Nephron progenitor cell (in vitro differentiated cells): ENCODE measurements at regions not wholly inside any gene's neighbourhood (a gene's known extent, or its start where the extent isn't known, plus 50 kb on each side); places are given as distances from the start of the nearest gene placed in this dataset.

Experiments used
- DNase-seq: peaks from one replicate; pipeline ENCODE4 v3.0.0; 2021
- H3K27ac Mint-ChIP-seq: 2 replicates; pipeline ENCODE4 v1.8.0; 2021; ENCODE audit warnings: mild to moderate bottlenecking, moderate library complexity, mixed read lengths
- H3K27me3 Mint-ChIP-seq: 2 replicates; pipeline ENCODE4 v1.8.0; 2021; ENCODE audit warnings: mild to moderate bottlenecking, low read depth, mixed read lengths; ENCODE audit not compliant: poor library complexity
- H3K36me3 Mint-ChIP-seq: 2 replicates; pipeline ENCODE4 v1.8.0; 2021; ENCODE audit warnings: low read depth, mixed read lengths
- H3K4me1 Mint-ChIP-seq: 2 replicates; pipeline ENCODE4 v1.8.0; 2021; ENCODE audit warnings: mixed read lengths
- H3K4me3 Mint-ChIP-seq: 2 replicates; pipeline ENCODE4 v1.8.0; 2021; ENCODE audit warnings: mild to moderate bottlenecking, moderate library complexity, mixed read lengths
- H3K9me3 Mint-ChIP-seq: 2 replicates; pipeline ENCODE4 v1.8.0; 2021; ENCODE audit warnings: mild to moderate bottlenecking, moderate library complexity, mixed read lengths
- CTCF ChIP-seq: fragments of 200-600 bp; sonication (generic); IDR thresholded peaks from 2 replicates; pipeline ENCODE4 v1.5.0; 2021; ENCODE audit warnings: antibody characterized with exemption

GRCh38 chr12:59070322-59070933 is 150.1 kb upstream of the LRIG3 start:
- Mint-ChIP-seq H3K4me3 (peak overlapping the region; percentile 24), H3K36me3 (peaks cover 4% of the 10 kb centered on the region), H3K4me1 (peaks cover 71% of the 10 kb centered on the region), H3K27ac (peak overlapping the region; percentile 90), H3K9me3 (no peaks in the 10 kb centered on the region), H3K27me3 (no peaks in the 10 kb centered on the region)
- no peak for TF ChIP-seq CTCF
- no peak for DNase-seq

- peaks cover 62% of the 10 kb centered on the region for H3K4me1 Mint-ChIP-seq
- no peaks in the 10 kb centered on the region for H3K27me3 Mint-ChIP-seq
- no peak overlapping the region for H3K27ac Mint-ChIP-seq
- no peak for TF ChIP-seq CTCF
- peaks cover 3% of the 10 kb centered on the region for H3K36me3 Mint-ChIP-seq
- no peak overlapping the region for H3K4me3 Mint-ChIP-seq
- no peaks in the 10 kb centered on the region for H3K9me3 Mint-ChIP-seq
- no peak for DNase-seq
Observed at GRCh38 chr12:59069516-59069915, 149.2 kb upstream of the LRIG3 start.

- Mint-ChIP-seq H3K27ac (peak overlapping the region; percentile 25), H3K4me3 (no peak overlapping the region), H3K27me3 (no peaks in the 10 kb centered on the region), H3K9me3 (no peaks in the 10 kb centered on the region), H3K4me1 (peaks cover 62% of the 10 kb centered on the region), H3K36me3 (no peaks in the 10 kb centered on the region)
- DNase-seq, result no peak
- no peak for TF ChIP-seq CTCF
Observed at GRCh38 chr12:59068436-59068835, 148.1 kb upstream of the LRIG3 start.

- H3K36me3 Mint-ChIP-seq, result no peaks in the 10 kb centered on the region
- no peak for TF ChIP-seq CTCF
- peak; percentile 8 for DNase-seq
- peaks cover 3% of the 10 kb centered on the region for H3K27me3 Mint-ChIP-seq
- peaks cover 67% of the 10 kb centered on the region for H3K4me1 Mint-ChIP-seq
- H3K27ac Mint-ChIP-seq, result peak overlapping the region; percentile 82
- no peaks in the 10 kb centered on the region for H3K9me3 Mint-ChIP-seq
- H3K4me3 Mint-ChIP-seq, result peak overlapping the region; percentile 39
Observed at GRCh38 chr12:59067083-59067482, 146.8 kb upstream of the LRIG3 start.

- peak overlapping the region; percentile 78 for H3K27ac Mint-ChIP-seq
- H3K27me3 Mint-ChIP-seq, result peaks cover 3% of the 10 kb centered on the region
- no peak for TF ChIP-seq CTCF
- H3K4me1 Mint-ChIP-seq, result peaks cover 67% of the 10 kb centered on the region
- no peaks in the 10 kb centered on the region for H3K9me3 Mint-ChIP-seq
- H3K4me3 Mint-ChIP-seq, result peak overlapping the region; percentile 50
- DNase-seq, result no peak
- H3K36me3 Mint-ChIP-seq, result no peaks in the 10 kb centered on the region
Observed at GRCh38 chr12:59066445-59066844, 146.1 kb upstream of the LRIG3 start.
